Gastroesophageal sphincter (tissue), 3 donors: ENCODE measurements at regions not wholly inside any gene's neighbourhood (a gene's known extent, or its start where the extent isn't known, plus 50 kb on each side); places are given as distances from the start of the nearest gene placed in this dataset.

ENCODE experiments used
- POLR2A ChIP-seq, 2 donors: fragments of 450-650 bp; IDR thresholded peaks; one replicate each; pipeline ENCODE4 v1.6.1; 2017; ENCODE audit warnings: antibody characterized with exemption in 2 of 2, mild to moderate bottlenecking in 2 of 2, moderate library complexity in 1 of 2
- POLR2AphosphoS5 ChIP-seq: sonication (generic); formaldehyde crosslinking; IDR thresholded peaks from one replicate; pipeline ENCODE4 v1.6.1; 2017; ENCODE audit warnings: antibody characterized with exemption
- TF ChIP-seq, protein P1 (sequence below), 4 experiments: fragments of 200-600 bp in 2 of 4; fragments of 450-650 bp in 2 of 4; sonication (generic) in 1 of 4; IDR thresholded peaks; one replicate each; pipeline ENCODE4 v1.5.1; 2017 to 2019; ENCODE audit warnings: antibody characterized with exemption in 4 of 4, mild to moderate bottlenecking in 2 of 4, moderate library complexity in 2 of 4

DNA sequence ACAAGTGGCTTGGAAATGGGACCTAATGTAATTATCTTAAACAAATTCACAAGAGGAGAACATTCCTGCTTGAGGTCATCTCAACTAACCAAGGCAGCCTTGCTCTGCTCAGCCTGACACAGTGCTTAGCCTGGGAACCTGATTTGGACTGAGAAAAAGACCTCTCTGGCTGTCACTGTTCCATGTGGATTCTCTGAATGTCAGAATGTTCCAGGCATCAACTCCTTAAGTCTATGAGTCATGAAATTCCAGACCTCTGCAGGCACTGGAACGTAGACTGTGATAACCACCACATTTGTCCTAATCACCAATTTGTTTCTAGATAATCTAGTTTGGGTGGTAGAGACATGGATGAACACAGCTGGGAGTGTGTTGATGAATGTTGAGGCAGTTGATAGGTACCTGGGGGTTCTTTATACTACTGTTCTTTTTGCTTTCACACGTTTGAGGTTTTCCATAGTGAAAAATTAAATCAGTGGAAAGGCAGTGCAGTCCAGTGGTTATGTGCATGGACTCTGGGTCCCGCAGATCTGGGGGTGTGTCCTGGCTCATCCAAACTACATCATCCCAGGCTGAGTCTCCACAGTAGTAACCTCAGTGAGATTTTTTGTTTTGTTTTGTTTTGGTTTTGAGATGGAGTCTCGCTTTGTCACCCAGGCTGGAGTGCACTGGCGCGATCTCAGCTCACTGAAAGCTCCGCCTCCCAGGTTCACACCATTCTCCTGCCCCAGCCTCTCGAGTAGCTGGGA lies 269.6 kb downstream of the MN1 start:
- TF ChIP-seq POLR2AphosphoS5 (peak; percentile 53), POLR2A (IDR thresholded peaks at IDR 0.05) (no peak)
- TF ChIP-seq, protein P1, sequence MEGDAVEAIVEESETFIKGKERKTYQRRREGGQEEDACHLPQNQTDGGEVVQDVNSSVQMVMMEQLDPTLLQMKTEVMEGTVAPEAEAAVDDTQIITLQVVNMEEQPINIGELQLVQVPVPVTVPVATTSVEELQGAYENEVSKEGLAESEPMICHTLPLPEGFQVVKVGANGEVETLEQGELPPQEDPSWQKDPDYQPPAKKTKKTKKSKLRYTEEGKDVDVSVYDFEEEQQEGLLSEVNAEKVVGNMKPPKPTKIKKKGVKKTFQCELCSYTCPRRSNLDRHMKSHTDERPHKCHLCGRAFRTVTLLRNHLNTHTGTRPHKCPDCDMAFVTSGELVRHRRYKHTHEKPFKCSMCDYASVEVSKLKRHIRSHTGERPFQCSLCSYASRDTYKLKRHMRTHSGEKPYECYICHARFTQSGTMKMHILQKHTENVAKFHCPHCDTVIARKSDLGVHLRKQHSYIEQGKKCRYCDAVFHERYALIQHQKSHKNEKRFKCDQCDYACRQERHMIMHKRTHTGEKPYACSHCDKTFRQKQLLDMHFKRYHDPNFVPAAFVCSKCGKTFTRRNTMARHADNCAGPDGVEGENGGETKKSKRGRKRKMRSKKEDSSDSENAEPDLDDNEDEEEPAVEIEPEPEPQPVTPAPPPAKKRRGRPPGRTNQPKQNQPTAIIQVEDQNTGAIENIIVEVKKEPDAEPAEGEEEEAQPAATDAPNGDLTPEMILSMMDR (IDR thresholded peaks at IDR 0.05): no peak
